AG10803 (cell line): ENCODE measurements at regions not wholly inside any gene's neighbourhood (a gene's known extent, or its start where the extent isn't known, plus 50 kb on each side); places are given as distances from the start of the nearest gene placed in this dataset.
"Not testable (repeated sequence)": the region's sequence is repeated elsewhere in the genome, so short reads cannot be mapped to it uniquely, and the experiment has no call there.

Source experiments
- DNase-seq: peaks from one replicate; pipeline ENCODE4 v3.0.0; 2010; ENCODE audit warnings: low read depth
- H3K4me3 ChIP-seq: 2 replicates; pipeline ENCODE4 v1.5.1; 2011; ENCODE audit warnings: mild to moderate bottlenecking, low read length, control low read depth
- CTCF ChIP-seq: conservative IDR thresholded peaks from 2 replicates; pipeline ENCODE4 v1.5.1; 2011; ENCODE audit warnings: mild to moderate bottlenecking, low read length, control low read depth, inconsistent platforms

GRCh38 chr21:25487046-25487594 lies 120.2 kb downstream of the MRPL39 start:
- DNase-seq, result peak; percentile 6
- H3K4me3 ChIP-seq, result no peak overlapping the region
- TF ChIP-seq CTCF, result no peak

GRCh38 chr21:25485914-25486313 lies 121.4 kb downstream of the MRPL39 start:
- no peak for DNase-seq
- H3K4me3 ChIP-seq, result no peak overlapping the region
- no peak for TF ChIP-seq CTCF

GRCh38 chr21:25467896-25468295 lies 139.4 kb downstream of the MRPL39 start:
- TF ChIP-seq CTCF, result no peak
- no peak for DNase-seq
- H3K4me3 ChIP-seq, result no peak overlapping the region

- not testable (repeated sequence) for DNase-seq, H3K4me3 ChIP-seq
Observed at GRCh38 chr21:25467071-25467470, 140.2 kb downstream of the MRPL39 start.

- no peak for DNase-seq
- H3K4me3 ChIP-seq, result no peak overlapping the region
- no peak for TF ChIP-seq CTCF
Observed at GRCh38 chr21:25466470-25466869, 140.8 kb downstream of the MRPL39 start.

GRCh38 chr21:25465263-25465662 lies 142.0 kb downstream of the MRPL39 start:
- DNase-seq, result no peak
- no peak overlapping the region for H3K4me3 ChIP-seq
- TF ChIP-seq CTCF, result no peak

- no peak for TF ChIP-seq CTCF
- no peak for DNase-seq
- no peak overlapping the region for H3K4me3 ChIP-seq
Observed at GRCh38 chr21:25464275-25464674, 143.0 kb downstream of the MRPL39 start.

GRCh38 chr21:25462517-25462971 lies 144.7 kb downstream of the MRPL39 start:
- DNase-seq, result no peak
- no peak overlapping the region for H3K4me3 ChIP-seq
- no peak for TF ChIP-seq CTCF
